PC-3 (cell line): ENCODE measurements at regions not wholly inside any gene's neighbourhood (a gene's known extent, or its start where the extent isn't known, plus 50 kb on each side); places are given as distances from the start of the nearest gene placed in this dataset.

Experiments
- EZH2 ChIP-seq: fragments of 300-600 bp; sonication (generic); IDR thresholded peaks from one replicate; pipeline ENCODE4 v1.6.1; 2017; ENCODE audit warnings: antibody characterized with exemption, mild to moderate bottlenecking, low read length; ENCODE audit not compliant: unreplicated experiment
- EZH2phosphoT487 ChIP-seq: fragments of 300-600 bp; sonication (generic); IDR thresholded peaks from 2 replicates; pipeline ENCODE4 v1.6.1; 2018; ENCODE audit warnings: mild to moderate bottlenecking, antibody characterized with exemption, low read length, borderline replicate concordance
- TF ChIP-seq, protein P1 (sequence below): fragments of 300-600 bp; sonication (generic); conservative IDR thresholded peaks from 2 replicates; pipeline ENCODE4 v1.5.1; 2017; ENCODE audit warnings: antibody characterized with exemption, low read depth, mild to moderate bottlenecking, low read length

DNA sequence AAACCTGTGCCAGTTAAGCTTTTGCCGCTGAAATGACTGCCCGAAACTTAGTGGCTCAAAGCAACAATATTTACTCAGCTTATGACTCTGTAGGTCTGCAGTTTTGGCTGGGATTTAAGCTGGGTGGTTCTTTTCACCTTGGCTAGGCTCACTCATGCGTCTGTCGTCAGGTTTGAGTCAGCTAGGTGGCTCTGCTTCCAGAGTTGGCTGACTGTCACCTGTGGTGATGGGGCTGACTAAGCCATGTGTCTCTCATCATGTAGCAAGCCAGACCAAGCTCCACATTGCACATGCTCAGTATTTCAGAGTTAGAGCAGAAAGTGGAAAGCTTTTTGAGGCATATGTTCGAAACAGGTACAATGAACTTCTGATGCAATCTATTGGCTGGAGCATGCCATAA lies 354.8 kb downstream of the MEIS1 start:
- TF ChIP-seq, protein P1, sequence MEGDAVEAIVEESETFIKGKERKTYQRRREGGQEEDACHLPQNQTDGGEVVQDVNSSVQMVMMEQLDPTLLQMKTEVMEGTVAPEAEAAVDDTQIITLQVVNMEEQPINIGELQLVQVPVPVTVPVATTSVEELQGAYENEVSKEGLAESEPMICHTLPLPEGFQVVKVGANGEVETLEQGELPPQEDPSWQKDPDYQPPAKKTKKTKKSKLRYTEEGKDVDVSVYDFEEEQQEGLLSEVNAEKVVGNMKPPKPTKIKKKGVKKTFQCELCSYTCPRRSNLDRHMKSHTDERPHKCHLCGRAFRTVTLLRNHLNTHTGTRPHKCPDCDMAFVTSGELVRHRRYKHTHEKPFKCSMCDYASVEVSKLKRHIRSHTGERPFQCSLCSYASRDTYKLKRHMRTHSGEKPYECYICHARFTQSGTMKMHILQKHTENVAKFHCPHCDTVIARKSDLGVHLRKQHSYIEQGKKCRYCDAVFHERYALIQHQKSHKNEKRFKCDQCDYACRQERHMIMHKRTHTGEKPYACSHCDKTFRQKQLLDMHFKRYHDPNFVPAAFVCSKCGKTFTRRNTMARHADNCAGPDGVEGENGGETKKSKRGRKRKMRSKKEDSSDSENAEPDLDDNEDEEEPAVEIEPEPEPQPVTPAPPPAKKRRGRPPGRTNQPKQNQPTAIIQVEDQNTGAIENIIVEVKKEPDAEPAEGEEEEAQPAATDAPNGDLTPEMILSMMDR, result no peak
- TF ChIP-seq EZH2 (no peak), EZH2phosphoT487 (no peak)
